GM12891 (cell line): ENCODE measurements at regions not wholly inside any gene's neighbourhood (a gene's known extent, or its start where the extent isn't known, plus 50 kb on each side); places are given as distances from the start of the nearest gene placed in this dataset.

Experiments
- PAX5 ChIP-seq: IDR thresholded peaks from 2 replicates; pipeline ENCODE4 v1.6.1; 2011; ENCODE audit warnings: low read length, moderate library complexity, mild to moderate bottlenecking; ENCODE audit not compliant: insufficient read depth, severe bottlenecking
- POLR2A ChIP-seq: IDR thresholded peaks from 2 replicates; pipeline ENCODE4 v1.6.1; 2011; ENCODE audit warnings: low read depth, low read length, control low read depth
- POLR2AphosphoS5 ChIP-seq: IDR thresholded peaks from 2 replicates; pipeline ENCODE4 v1.6.1; 2011; ENCODE audit warnings: low read depth, low read length, control low read depth
- POU2F2 ChIP-seq: IDR thresholded peaks from 2 replicates; pipeline ENCODE4 v1.6.1; 2011; ENCODE audit warnings: low read depth, mild to moderate bottlenecking, control low read depth, low read length, moderate library complexity
- SPI1 ChIP-seq: IDR thresholded peaks from 2 replicates; pipeline ENCODE4 v1.6.1; 2011; ENCODE audit warnings: low read depth, low read length, control low read depth
- TAF1 ChIP-seq: IDR thresholded peaks from 2 replicates; pipeline ENCODE4 v1.6.1; 2011; ENCODE audit warnings: low read depth, low read length, control low read depth

GRCh38 chr14:71168564-71169427 lies 261.5 kb downstream of the PCNX1 start:
- TF ChIP-seq POLR2A (no peak), TAF1 (no peak), POLR2AphosphoS5 (no peak), PAX5 (no peak), POU2F2 (no peak), SPI1 (no peak)
